ENCODE measurements at regions not wholly inside any gene's neighbourhood (a gene's known extent, or its start where the extent isn't known, plus 50 kb on each side); places are given as distances from the start of the nearest gene placed in this dataset.

- DNase-seq (ENCODE audit: low spot score), result no peak
Measured at GRCh38 chr18:2312440-2312839, 258.9 kb downstream of the METTL4 start.

GRCh38 chr18:2313332-2313731 lies 258.0 kb downstream of the METTL4 start:
- DNase-seq (ENCODE audit: low spot score), result no peak

GRCh38 chr18:2316082-2316750 lies 255.1 kb downstream of the METTL4 start:
- DNase-seq (ENCODE audit: low spot score), result no peak

GRCh38 chr18:2316751-2317696 lies 254.3 kb downstream of the METTL4 start:
- no peak for DNase-seq (ENCODE audit: low spot score)

GRCh38 chr18:2324459-2324858 lies 246.8 kb downstream of the METTL4 start:
- no peak for DNase-seq (ENCODE audit: low spot score)

DNA sequence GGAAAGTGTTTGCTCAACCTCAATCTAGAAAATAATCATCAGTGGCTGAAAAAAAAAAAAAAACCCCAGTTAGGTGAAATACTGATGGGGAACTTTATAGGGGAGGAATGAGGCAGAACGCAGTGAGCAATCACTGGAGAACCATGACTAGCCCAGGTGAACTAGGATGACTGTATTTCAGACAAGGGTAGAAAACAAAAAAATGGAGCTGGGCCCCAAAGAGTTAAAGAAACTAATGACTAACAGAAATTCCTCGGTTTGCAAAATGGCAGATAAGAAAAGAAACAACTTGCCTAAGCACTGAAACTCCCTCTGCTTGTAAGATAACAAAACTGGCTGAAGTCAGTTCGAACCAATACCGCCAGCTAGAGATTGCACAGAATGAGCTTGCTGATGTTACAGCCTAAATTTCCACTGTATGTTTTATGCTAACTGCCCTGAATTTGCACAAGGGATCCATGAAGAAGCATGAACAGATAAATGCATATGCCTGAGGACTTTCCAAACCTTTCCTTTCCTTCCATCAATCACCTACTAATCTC lies 245.9 kb downstream of the METTL4 start:
- DNase-seq (ENCODE audit: low spot score), result no peak

- no peak for DNase-seq (ENCODE audit: low spot score)
Measured at GRCh38 chr18:2325933-2326332, 245.4 kb downstream of the METTL4 start.

DNA sequence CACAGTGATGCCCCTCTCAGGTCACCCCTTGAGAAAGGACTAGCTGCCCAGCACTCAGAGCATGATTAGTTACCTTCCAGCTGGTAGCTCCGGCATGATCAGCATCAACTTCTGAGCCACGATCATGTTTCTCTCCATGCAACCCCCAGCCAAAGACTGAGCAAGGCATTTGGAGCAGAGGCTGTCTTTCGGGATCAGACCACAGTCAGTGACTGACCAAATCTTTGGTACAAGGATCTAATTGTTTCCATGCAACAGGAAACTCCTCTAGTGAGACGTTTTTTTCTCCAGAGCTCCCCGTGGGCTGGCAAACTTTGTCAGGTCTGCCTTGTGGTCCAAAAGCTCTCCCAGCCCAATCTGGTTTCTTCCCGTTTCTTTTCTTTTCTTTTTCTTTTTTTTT lies 244.3 kb downstream of the METTL4 start:
- no peak for DNase-seq (ENCODE audit: low spot score)

GRCh38 chr18:2330764-2331163 lies 240.5 kb downstream of the METTL4 start:
- no peak for DNase-seq (ENCODE audit: low spot score)

GRCh38 chr18:2331491-2331890 lies 239.8 kb downstream of the METTL4 start:
- no peak for DNase-seq (ENCODE audit: low spot score)

GRCh38 chr18:2336690-2337392 lies 234.5 kb downstream of the METTL4 start:
- no peak for DNase-seq (ENCODE audit: low spot score)

DNA sequence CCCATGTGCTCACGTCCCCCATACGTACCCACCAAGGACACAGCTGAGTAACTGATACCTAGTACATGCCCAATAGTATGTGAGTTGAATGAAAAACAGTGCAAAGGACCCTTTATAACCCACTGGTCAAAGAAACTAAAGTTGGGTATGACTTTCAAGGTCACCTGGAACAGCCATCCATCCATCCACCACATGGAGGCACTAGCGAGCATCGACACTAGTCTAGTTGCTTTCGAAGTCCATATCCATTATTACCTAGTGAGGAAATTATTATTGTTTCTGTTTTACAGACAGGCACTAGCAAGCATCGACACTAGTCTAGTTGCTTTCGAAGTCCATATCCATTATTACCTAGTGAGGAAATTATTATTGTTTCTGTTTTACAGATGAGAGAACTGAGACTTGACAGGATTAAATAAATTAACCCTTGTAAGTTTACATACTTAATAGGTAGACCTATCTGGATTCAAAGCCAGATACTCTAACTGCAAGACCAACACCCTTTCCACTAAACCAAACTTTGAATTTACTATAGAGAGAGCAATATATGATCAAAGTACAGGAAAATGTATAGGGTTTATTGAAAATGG lies 233.7 kb downstream of the METTL4 start:
- peak; percentile 50 for DNase-seq (ENCODE audit: low spot score)

- no peak for DNase-seq (ENCODE audit: low spot score)
Measured at GRCh38 chr18:2338601-2339000, 232.7 kb downstream of the METTL4 start.

- DNase-seq (ENCODE audit: low spot score), result no peak
Measured at GRCh38 chr18:2340335-2340734, 231.0 kb downstream of the METTL4 start.

DNA sequence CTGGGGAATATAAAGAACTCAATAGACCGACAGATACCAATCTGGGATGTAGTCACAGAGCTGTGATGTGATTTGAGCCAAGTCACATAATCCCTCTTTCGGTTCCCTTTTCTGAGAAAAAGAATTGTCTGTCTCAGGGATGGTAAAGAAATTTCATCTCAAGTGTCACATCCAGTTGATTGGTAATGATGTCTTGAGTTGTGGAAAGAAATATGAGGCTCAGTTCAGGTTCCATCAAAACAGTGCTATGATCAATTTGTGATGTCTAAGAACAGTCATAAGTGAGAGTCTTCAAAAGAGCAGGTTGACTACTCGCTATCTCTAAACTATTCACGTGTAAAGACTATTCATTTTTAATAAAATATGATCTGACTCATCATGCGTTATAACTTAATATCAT lies 223.3 kb downstream of the METTL4 start:
- DNase-seq (ENCODE audit: low spot score), result no peak

DNA sequence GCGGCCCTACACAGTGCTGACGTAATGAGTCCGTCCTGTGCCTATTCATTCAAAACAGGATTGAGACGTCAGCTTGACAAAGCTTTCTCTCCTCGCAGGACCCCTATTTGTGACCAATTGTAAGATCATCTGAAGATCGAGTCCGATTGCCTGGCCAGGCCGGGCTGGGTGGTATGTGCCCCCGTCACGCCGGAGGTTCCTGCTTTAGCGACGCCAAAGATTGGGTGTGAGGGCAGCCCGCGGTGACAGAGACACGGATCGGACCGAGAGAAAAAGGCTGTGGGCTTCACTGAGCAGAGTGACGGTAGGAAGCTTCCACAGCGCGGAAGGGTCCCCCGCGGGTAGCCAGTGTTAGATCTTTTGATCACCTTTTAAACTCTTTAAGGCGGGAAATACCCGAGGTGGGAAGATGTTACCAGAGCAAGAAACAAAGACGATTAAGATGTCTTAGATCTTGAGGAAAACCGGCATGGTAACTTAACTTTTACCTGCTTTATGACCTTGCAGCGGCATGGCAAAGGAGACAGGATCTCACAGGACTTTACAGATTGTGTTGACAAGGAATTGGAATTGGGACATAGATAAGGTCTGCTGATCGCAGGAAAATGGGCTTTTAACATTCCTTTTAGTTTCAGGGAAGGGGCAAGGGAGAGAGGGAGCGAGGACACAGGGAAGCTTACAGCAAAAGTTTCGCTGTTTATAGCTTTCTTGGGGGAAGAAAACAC lies 220.0 kb downstream of the METTL4 start:
- DNase-seq (ENCODE audit: low spot score), result no peak

- DNase-seq (ENCODE audit: low spot score), result no peak
Measured at GRCh38 chr18:2354292-2354691, 217.0 kb downstream of the METTL4 start.

DNA sequence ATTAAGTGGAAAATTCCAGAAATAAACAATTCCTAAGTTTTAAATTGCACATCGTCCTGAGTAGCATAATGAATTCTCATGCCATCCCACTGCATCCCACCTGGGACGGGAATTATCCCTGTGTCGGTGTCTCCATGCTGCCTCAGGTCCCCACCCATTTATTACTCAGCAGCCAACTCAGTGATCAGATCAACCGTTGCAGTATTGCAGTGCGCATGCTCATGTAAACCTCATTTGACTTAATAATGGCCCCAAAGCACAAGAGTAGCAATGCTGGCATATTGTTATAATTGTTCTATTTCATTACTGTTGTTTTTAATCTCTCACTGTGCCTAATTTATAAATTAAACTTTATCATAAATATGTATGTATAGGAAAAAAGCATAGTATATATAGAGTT lies 214.4 kb downstream of the METTL4 start:
- DNase-seq (ENCODE audit: low spot score), result no peak

DNA sequence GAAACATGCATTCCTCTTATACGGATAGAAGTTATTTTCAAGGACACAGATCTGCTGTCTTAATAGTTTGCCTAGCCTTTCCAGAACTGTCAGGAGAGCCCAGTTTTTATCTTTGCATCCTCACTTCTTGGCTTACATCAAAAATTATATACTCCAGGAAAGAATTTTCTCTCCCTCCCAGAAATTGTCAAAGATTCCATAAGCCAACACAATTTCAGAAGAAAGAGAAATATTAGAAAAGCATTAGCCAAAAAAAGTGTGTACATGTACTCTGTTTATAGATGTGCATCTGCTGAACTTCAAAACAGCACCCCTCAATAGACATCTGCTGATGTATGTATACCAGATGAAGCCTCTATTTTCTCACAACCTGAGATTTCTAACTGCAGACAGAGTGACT lies 210.4 kb downstream of the METTL4 start:
- DNase-seq (ENCODE audit: low spot score), result no peak

DNA sequence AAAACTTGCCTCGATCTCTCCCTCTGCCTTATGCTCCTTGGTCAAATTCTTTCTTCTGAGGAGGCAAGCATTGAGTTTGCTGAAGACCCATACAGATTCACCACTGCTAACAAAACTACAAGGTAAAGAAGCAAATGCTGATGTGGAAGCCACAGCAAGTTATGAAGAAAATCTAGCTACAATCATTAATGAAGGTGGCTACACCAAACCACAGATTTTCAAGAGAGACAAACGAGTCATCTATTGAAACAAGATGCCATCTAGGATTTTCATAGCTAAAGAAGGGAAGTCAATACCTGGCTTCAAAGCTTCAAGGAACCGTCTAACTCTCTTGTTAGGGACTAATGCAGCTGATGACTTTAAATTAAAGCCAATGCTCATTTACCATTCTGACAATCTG lies 203.2 kb downstream of the METTL4 start:
- DNase-seq (ENCODE audit: low spot score), result no peak

DNA sequence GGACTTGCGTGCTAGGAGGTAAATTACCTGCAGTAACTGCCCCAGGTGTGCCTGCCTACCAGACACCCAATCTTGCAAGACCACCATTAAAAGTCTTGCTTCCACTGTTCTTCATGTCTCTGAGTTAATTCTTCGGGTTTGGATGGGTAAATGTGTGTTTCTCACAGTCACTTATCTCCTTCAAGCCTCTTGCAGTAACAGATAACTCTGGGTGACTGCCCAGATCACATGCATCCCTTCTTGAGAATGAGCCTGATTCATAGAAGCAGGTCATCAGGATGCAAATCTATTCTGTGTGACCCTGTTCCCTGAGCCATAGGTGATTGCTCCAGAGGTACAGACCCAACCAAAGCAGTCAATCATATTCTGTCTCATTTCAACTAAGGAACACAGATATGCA lies 194.6 kb downstream of the METTL4 start:
- no peak for DNase-seq (ENCODE audit: low spot score)

All from D341Med (cell line).